Activated CD4-positive, CD25-positive, alpha-beta regulatory T cell treated with anti-CD3 and anti-CD28 coated beads, Interleukin-2, amount 50 U/mL, for 24 hours (primary cell): ENCODE measurements at regions not wholly inside any gene's neighbourhood (a gene's known extent, or its start where the extent isn't known, plus 50 kb on each side); places are given as distances from the start of the nearest gene placed in this dataset.
"Not testable (repeated sequence)": the region's sequence is repeated elsewhere in the genome, so short reads cannot be mapped to it uniquely, and the experiment has no call there.

ENCODE experiments used
- ATAC-seq, 2 donors: fragments of 150-1000 bp; cut with Tn5 transposase; one replicate each; pipeline ENCODE4 v1.10.0; 2021; ENCODE audit warnings: mild to moderate bottlenecking in 1 of 2, moderate library complexity in 1 of 2

GRCh38 chr5:85662969-85663707 lies 954.6 kb upstream of the COX7C start:
- not testable (repeated sequence) for ATAC-seq

GRCh38 chr5:85663708-85664031 lies 954.1 kb upstream of the COX7C start:
- ATAC-seq, result no peak

- ATAC-seq, result no peak
Measured at GRCh38 chr5:85670417-85670816, 947.3 kb upstream of the COX7C start.

- no peak for ATAC-seq
Measured at GRCh38 chr5:85671223-85671970, 946.3 kb upstream of the COX7C start.

GRCh38 chr5:85681871-85682270 lies 935.9 kb upstream of the COX7C start:
- no peak for ATAC-seq

- no peak for ATAC-seq
Measured at GRCh38 chr5:85684351-85684750, 933.4 kb upstream of the COX7C start.

- ATAC-seq, result no peak
Measured at GRCh38 chr5:85703296-85703695, 914.4 kb upstream of the COX7C start.

- no peak for ATAC-seq
Measured at GRCh38 chr5:85709728-85710127, 908.0 kb upstream of the COX7C start.

- ATAC-seq, result no peak
Measured at GRCh38 chr5:85716344-85717202, 901.2 kb upstream of the COX7C start.

GRCh38 chr5:85717203-85717563 lies 900.6 kb upstream of the COX7C start:
- ATAC-seq, result no peak

GRCh38 chr5:85732185-85732584 lies 885.6 kb upstream of the COX7C start:
- no peak for ATAC-seq

- no peak for ATAC-seq
Measured at GRCh38 chr5:85741972-85742371, 875.8 kb upstream of the COX7C start.

- ATAC-seq, result no peak
Measured at GRCh38 chr5:85760519-85760918, 857.2 kb upstream of the COX7C start.

- no peak for ATAC-seq
Measured at GRCh38 chr5:85769347-85769746, 848.4 kb upstream of the COX7C start.

GRCh38 chr5:85784746-85785145 lies 833.0 kb upstream of the COX7C start:
- no peak for ATAC-seq

GRCh38 chr5:85813146-85813545 lies 804.6 kb upstream of the COX7C start:
- ATAC-seq, result no peak

GRCh38 chr5:85814596-85814995 lies 803.1 kb upstream of the COX7C start:
- ATAC-seq, result no peak

- no peak for ATAC-seq
Measured at GRCh38 chr5:85823462-85824426, 794.0 kb upstream of the COX7C start.

GRCh38 chr5:85838781-85839180 lies 779.0 kb upstream of the COX7C start:
- no peak for ATAC-seq

- no peak for ATAC-seq
Measured at GRCh38 chr5:85841653-85842052, 776.1 kb upstream of the COX7C start.

- no peak for ATAC-seq
Measured at GRCh38 chr5:85843535-85843934, 774.2 kb upstream of the COX7C start.

GRCh38 chr5:85849411-85849810 lies 768.3 kb upstream of the COX7C start:
- no peak for ATAC-seq
